Glutamatergic neuron (in vitro differentiated cells): ENCODE measurements at regions not wholly inside any gene's neighbourhood (a gene's known extent, or its start where the extent isn't known, plus 50 kb on each side); places are given as distances from the start of the nearest gene placed in this dataset.

ENCODE experiments used
- DNase-seq: peaks from one replicate; pipeline ENCODE4 v3.0.0; 2022
- H3K27ac Mint-ChIP-seq: one replicate; pipeline ENCODE4 v1.8.0; 2020; ENCODE audit warnings: mild to moderate bottlenecking, mixed read lengths, inconsistent platforms; ENCODE audit not compliant: unreplicated experiment
- H3K27me3 Mint-ChIP-seq: one replicate; pipeline ENCODE4 v1.8.0; 2020; ENCODE audit warnings: mild to moderate bottlenecking, moderate library complexity, mixed read lengths, inconsistent platforms; ENCODE audit not compliant: unreplicated experiment
- H3K36me3 Mint-ChIP-seq: one replicate; pipeline ENCODE4 v1.8.0; 2020; ENCODE audit warnings: mild to moderate bottlenecking, mixed read lengths, inconsistent platforms; ENCODE audit not compliant: unreplicated experiment
- H3K4me1 Mint-ChIP-seq: one replicate; pipeline ENCODE4 v1.8.0; 2020; ENCODE audit warnings: mild to moderate bottlenecking, low read depth, mixed read lengths, inconsistent platforms; ENCODE audit not compliant: unreplicated experiment
- H3K4me3 Mint-ChIP-seq: one replicate; pipeline ENCODE4 v1.8.0; 2020; ENCODE audit warnings: mild to moderate bottlenecking, mixed read lengths, inconsistent platforms; ENCODE audit not compliant: unreplicated experiment
- H3K9me3 Mint-ChIP-seq: one replicate; pipeline ENCODE4 v1.8.0; 2020; ENCODE audit warnings: mild to moderate bottlenecking, moderate library complexity, mixed read lengths, inconsistent platforms; ENCODE audit not compliant: unreplicated experiment
- TF ChIP-seq, protein P1 (sequence below): fragments of 200-600 bp; sonication (generic); IDR thresholded peaks from one replicate; pipeline ENCODE4 v1.5.0; 2021; ENCODE audit not compliant: partially characterized antibody, unreplicated experiment

DNA sequence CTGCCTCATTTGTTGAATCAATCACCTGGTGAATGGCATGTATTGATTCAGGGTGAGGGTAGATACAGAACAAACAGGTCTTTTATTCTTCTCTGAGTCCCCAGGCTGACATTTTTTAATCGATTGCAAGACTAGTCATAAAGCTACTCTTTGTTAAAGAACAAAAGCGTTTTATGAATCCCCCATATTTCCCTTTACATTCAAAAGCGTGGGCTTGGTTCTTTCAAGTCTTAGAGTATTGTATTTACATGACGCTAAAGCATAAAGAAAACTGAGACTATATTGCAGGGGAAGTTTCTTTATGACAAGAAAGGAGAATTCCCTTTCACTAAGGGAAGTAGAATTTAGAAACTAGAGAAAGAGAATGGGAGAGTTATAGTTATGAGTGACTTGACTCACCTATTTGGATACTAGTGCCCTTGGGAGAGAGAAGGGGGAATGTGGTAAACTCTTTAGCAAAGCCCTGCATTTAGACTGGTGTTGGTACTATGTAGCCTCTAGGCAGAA, 69.3 kb upstream of the PDE5A start:
- Mint-ChIP-seq H3K4me1 (no peaks in the 10 kb centered on the region), H3K9me3 (no peaks in the 10 kb centered on the region), H3K27me3 (no peaks in the 10 kb centered on the region), H3K27ac (no peak overlapping the region), H3K36me3 (no peaks in the 10 kb centered on the region), H3K4me3 (no peak overlapping the region)
- TF ChIP-seq, protein P1, sequence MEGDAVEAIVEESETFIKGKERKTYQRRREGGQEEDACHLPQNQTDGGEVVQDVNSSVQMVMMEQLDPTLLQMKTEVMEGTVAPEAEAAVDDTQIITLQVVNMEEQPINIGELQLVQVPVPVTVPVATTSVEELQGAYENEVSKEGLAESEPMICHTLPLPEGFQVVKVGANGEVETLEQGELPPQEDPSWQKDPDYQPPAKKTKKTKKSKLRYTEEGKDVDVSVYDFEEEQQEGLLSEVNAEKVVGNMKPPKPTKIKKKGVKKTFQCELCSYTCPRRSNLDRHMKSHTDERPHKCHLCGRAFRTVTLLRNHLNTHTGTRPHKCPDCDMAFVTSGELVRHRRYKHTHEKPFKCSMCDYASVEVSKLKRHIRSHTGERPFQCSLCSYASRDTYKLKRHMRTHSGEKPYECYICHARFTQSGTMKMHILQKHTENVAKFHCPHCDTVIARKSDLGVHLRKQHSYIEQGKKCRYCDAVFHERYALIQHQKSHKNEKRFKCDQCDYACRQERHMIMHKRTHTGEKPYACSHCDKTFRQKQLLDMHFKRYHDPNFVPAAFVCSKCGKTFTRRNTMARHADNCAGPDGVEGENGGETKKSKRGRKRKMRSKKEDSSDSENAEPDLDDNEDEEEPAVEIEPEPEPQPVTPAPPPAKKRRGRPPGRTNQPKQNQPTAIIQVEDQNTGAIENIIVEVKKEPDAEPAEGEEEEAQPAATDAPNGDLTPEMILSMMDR: no peak
- no peak for DNase-seq

DNA sequence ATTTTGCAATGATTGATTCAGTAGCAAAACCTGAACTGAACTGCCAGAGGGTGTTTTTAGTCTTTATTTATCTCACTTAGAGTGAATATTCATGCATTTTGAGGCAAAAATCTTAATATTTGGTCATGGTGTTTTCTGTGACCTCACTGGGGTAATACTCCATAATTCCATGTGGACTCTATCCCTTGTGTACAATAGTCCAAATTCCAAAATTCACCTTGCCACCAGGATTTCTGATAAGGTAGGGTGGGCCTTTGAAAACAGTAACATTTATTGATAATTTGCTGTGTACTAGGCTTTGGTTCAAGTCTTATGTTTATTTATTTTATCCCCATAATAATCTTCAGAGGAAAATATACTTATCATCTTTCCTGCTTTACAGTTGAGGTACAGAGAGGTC, 68.4 kb upstream of the PDE5A start:
- TF ChIP-seq, protein P1: no peak
- Mint-ChIP-seq H3K4me3 (no peak overlapping the region), H3K4me1 (no peaks in the 10 kb centered on the region), H3K36me3 (no peaks in the 10 kb centered on the region), H3K27me3 (no peaks in the 10 kb centered on the region), H3K27ac (no peak overlapping the region), H3K9me3 (no peaks in the 10 kb centered on the region)
- DNase-seq: no peak

DNA sequence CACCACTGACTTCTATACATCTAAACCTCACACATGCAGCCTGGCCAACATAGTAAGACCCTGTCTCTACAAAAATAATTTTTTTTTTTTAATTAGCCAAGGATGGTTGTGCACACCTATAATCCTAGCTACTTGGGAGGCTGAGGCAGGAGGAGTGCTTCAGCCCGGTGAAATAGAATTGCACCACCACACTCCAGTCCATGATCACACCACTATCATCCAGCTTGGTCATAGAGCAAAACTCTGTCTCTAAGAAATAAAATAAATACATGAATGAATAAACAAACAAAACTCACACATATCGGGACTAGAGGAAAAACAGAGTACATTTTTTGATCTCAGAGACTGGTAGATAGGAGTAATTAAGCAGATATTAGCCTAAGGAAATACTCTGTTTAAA, 66.6 kb upstream of the PDE5A start:
- peaks cover 6% of the 10 kb centered on the region for H3K36me3 Mint-ChIP-seq
- no peak overlapping the region for H3K27ac Mint-ChIP-seq
- TF ChIP-seq, protein P1: no peak
- no peak overlapping the region for H3K4me3 Mint-ChIP-seq
- no peaks in the 10 kb centered on the region for H3K4me1 Mint-ChIP-seq
- no peak for DNase-seq
- H3K27me3 Mint-ChIP-seq: no peaks in the 10 kb centered on the region
- H3K9me3 Mint-ChIP-seq: no peaks in the 10 kb centered on the region

DNA sequence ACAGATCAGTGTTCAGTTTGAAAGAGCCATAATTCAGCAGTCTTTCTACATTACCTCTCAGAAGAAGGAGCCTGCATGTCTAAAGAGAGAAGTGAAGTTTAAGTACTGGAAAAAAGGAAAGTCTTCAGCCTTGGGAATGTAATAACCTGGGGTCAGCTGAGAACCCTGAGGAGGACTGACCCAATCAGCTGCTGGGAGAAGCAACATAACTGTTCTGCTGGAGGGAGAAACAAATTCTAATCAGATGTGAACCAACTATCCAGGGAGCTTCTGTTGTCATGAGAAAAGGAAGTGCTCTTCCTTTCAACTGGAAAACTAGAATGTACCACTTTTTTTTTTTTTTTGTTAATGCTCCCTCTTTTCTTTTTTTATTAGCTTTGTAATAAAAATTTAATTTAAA, 64.5 kb upstream of the PDE5A start:
- H3K9me3 Mint-ChIP-seq: no peaks in the 10 kb centered on the region
- H3K36me3 Mint-ChIP-seq: peaks cover 6% of the 10 kb centered on the region

DNA sequence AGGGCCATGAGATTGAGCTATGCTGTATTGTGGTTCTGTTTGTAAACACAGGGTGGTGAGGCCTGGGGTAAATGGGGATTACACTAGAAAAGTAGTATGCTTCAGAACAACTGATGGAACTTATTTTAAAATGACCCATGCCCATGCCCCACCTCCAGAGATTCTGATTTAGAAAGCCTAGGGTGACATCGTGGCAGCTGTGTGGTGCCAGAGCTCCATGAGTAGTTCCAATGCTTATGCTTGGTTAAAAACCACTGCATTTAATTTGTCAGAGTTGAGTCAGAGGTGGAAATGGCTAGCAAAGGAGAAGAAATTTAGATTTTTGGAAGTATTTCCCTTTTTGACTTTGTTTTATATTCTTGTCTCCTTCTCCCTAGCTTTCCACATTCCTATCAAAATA, 63.4 kb upstream of the PDE5A start:
- TF ChIP-seq, protein P1: no peak
- H3K27ac Mint-ChIP-seq: no peak overlapping the region
- no peaks in the 10 kb centered on the region for H3K27me3 Mint-ChIP-seq
- no peaks in the 10 kb centered on the region for H3K9me3 Mint-ChIP-seq
- H3K4me1 Mint-ChIP-seq: no peaks in the 10 kb centered on the region
- H3K4me3 Mint-ChIP-seq: no peak overlapping the region
- H3K36me3 Mint-ChIP-seq: peaks cover 6% of the 10 kb centered on the region
- DNase-seq: no peak

More for the DNA sequence above, 64.5 kb upstream of the PDE5A start:
- TF ChIP-seq, protein P1: no peak
- H3K4me3 Mint-ChIP-seq: no peak overlapping the region
- no peaks in the 10 kb centered on the region for H3K27me3 Mint-ChIP-seq
- no peak for DNase-seq
- H3K27ac Mint-ChIP-seq: no peak overlapping the region
- no peaks in the 10 kb centered on the region for H3K4me1 Mint-ChIP-seq
